Stimulated activated naive CD8-positive, alpha-beta T cell treated with anti-CD3 and anti-CD28 coated beads, Interleukin-15, amount 100 ng/mL, for 72 hours (primary cell): ENCODE measurements at regions not wholly inside any gene's neighbourhood (a gene's known extent, or its start where the extent isn't known, plus 50 kb on each side); places are given as distances from the start of the nearest gene placed in this dataset.
"Not testable (repeated sequence)": the region's sequence is repeated elsewhere in the genome, so short reads cannot be mapped to it uniquely, and the experiment has no call there.

Source experiments
- ATAC-seq: fragments of 150-1000 bp; cut with Tn5 transposase; 2 replicates; pipeline ENCODE4 v1.10.0; 2021; ENCODE audit warnings: mild to moderate bottlenecking, moderate library complexity
- DNase-seq, 2 donors: peaks; one replicate each; pipeline ENCODE4 v3.0.0; 2021 to 2022
- H3K27ac Mint-ChIP-seq, 2 donors: one replicate each; pipeline ENCODE4 v1.8.0; 2022; ENCODE audit warnings: mild to moderate bottlenecking in 2 of 2, mixed read lengths in 2 of 2, moderate library complexity in 2 of 2
- H3K27me3 Mint-ChIP-seq: one replicate; pipeline ENCODE4 v1.8.0; 2022; ENCODE audit warnings: mixed read lengths
- H3K4me1 Mint-ChIP-seq: one replicate; pipeline ENCODE4 v1.8.0; 2022; ENCODE audit warnings: mild to moderate bottlenecking, mixed read lengths
- H3K4me3 Mint-ChIP-seq, 2 donors: one replicate each; pipeline ENCODE4 v1.8.0; 2022; ENCODE audit warnings: mild to moderate bottlenecking in 2 of 2, mixed read lengths in 2 of 2, moderate library complexity in 1 of 2
- H3K9me3 Mint-ChIP-seq, 2 donors: one replicate each; pipeline ENCODE4 v1.8.0; 2022; ENCODE audit warnings: mixed read lengths in 2 of 2

- peaks cover 17 to 28% of the 10 kb centered on the region in 2 donors for H3K9me3 Mint-ChIP-seq
- not testable (repeated sequence) for H3K27ac Mint-ChIP-seq, DNase-seq, H3K27me3 Mint-ChIP-seq, ATAC-seq, H3K4me3 Mint-ChIP-seq, H3K4me1 Mint-ChIP-seq
Observed at GRCh38 chr9:103205881-103206585, 210.9 kb downstream of the CYLC2 start.

GRCh38 chr9:103210607-103211006 is 215.5 kb downstream of the CYLC2 start:
- H3K9me3 Mint-ChIP-seq = peaks cover 20 to 25% of the 10 kb centered on the region in 2 donors
- H3K4me3 Mint-ChIP-seq = no peak overlapping the region
- no peaks in the 10 kb centered on the region for H3K4me1 Mint-ChIP-seq
- DNase-seq = no peak
- ATAC-seq = no peak
- no peak overlapping the region for H3K27ac Mint-ChIP-seq
- H3K27me3 Mint-ChIP-seq = no peaks in the 10 kb centered on the region

- H3K27ac Mint-ChIP-seq = no peak overlapping the region
- ATAC-seq (no peak), DNase-seq (no peak)
- H3K4me1 Mint-ChIP-seq = no peaks in the 10 kb centered on the region
- H3K27me3 Mint-ChIP-seq = no peaks in the 10 kb centered on the region
- no peak overlapping the region for H3K4me3 Mint-ChIP-seq
- peaks cover 13 to 16% of the 10 kb centered on the region in 2 donors for H3K9me3 Mint-ChIP-seq
Observed at GRCh38 chr9:103215197-103215596, 220.1 kb downstream of the CYLC2 start.

GRCh38 chr9:103225702-103226646 is 230.8 kb downstream of the CYLC2 start:
- Mint-ChIP-seq H3K27me3 (no peaks in the 10 kb centered on the region), H3K27ac (no peak overlapping the region), H3K9me3 (no peaks in the 10 kb centered on the region), H3K4me3 (no peak overlapping the region), H3K4me1 (no peaks in the 10 kb centered on the region)
- DNase-seq = no peak
- ATAC-seq = no peak

- no peak for ATAC-seq
- no peaks in the 10 kb centered on the region for H3K9me3 Mint-ChIP-seq
- no peaks in the 10 kb centered on the region for H3K4me1 Mint-ChIP-seq
- no peaks in the 10 kb centered on the region for H3K27me3 Mint-ChIP-seq
- no peak for DNase-seq
- H3K4me3 Mint-ChIP-seq = no peak overlapping the region
- H3K27ac Mint-ChIP-seq = no peak overlapping the region
Observed at GRCh38 chr9:103226647-103227013, 231.5 kb downstream of the CYLC2 start.

GRCh38 chr9:103237571-103238109 is 242.5 kb downstream of the CYLC2 start:
- DNase-seq, H3K4me1 Mint-ChIP-seq, H3K27me3 Mint-ChIP-seq, H3K4me3 Mint-ChIP-seq, H3K27ac Mint-ChIP-seq, ATAC-seq: not testable (repeated sequence)
- peaks cover 14 to 26% of the 10 kb centered on the region in 2 donors for H3K9me3 Mint-ChIP-seq

- no peak overlapping the region for H3K27ac Mint-ChIP-seq
- ATAC-seq (no peak), DNase-seq (no peak)
- no peak overlapping the region for H3K4me3 Mint-ChIP-seq
- H3K9me3 Mint-ChIP-seq = peaks cover 8 to 12% of the 10 kb centered on the region in 2 donors
- no peaks in the 10 kb centered on the region for H3K27me3 Mint-ChIP-seq
- H3K4me1 Mint-ChIP-seq = no peaks in the 10 kb centered on the region
Observed at GRCh38 chr9:103242025-103242424, 246.9 kb downstream of the CYLC2 start.

GRCh38 chr9:103242486-103242885 is 247.4 kb downstream of the CYLC2 start:
- Mint-ChIP-seq H3K27me3 (no peaks in the 10 kb centered on the region), H3K4me3 (no peak overlapping the region), H3K9me3 (peaks cover 8 to 12% of the 10 kb centered on the region in 2 donors), H3K27ac (no peak overlapping the region), H3K4me1 (no peaks in the 10 kb centered on the region)
- DNase-seq (no peak), ATAC-seq (no peak)

- Mint-ChIP-seq H3K27me3 (no peaks in the 10 kb centered on the region), H3K27ac (no peak overlapping the region), H3K4me3 (no peak overlapping the region), H3K9me3 (peaks cover 8 to 12% of the 10 kb centered on the region in 2 donors), H3K4me1 (no peaks in the 10 kb centered on the region)
- no peak for ATAC-seq
- no peak for DNase-seq
Observed at GRCh38 chr9:103243553-103243952, 248.4 kb downstream of the CYLC2 start.

- Mint-ChIP-seq H3K9me3 (peaks cover 7 to 8% of the 10 kb centered on the region in 2 donors), H3K27me3 (no peaks in the 10 kb centered on the region), H3K4me1 (no peaks in the 10 kb centered on the region), H3K27ac (no peak overlapping the region), H3K4me3 (no peak overlapping the region)
- ATAC-seq (no peak), DNase-seq (no peak)
Observed at GRCh38 chr9:103245369-103245768, 250.2 kb downstream of the CYLC2 start.

- ATAC-seq (no peak), DNase-seq (no peak)
- H3K9me3 Mint-ChIP-seq = peaks cover 0 to 8% of the 10 kb centered on the region in 2 donors
- H3K27ac Mint-ChIP-seq = no peak overlapping the region
- H3K27me3 Mint-ChIP-seq = no peaks in the 10 kb centered on the region
- no peak overlapping the region for H3K4me3 Mint-ChIP-seq
- no peaks in the 10 kb centered on the region for H3K4me1 Mint-ChIP-seq
Observed at GRCh38 chr9:103261951-103262350, 266.8 kb downstream of the CYLC2 start.

GRCh38 chr9:103266064-103266463 is 270.9 kb downstream of the CYLC2 start:
- Mint-ChIP-seq H3K27ac (no peak overlapping the region), H3K9me3 (peaks cover under 1 to 5% of the 10 kb centered on the region in 2 donors), H3K4me3 (no peak overlapping the region), H3K27me3 (no peaks in the 10 kb centered on the region), H3K4me1 (no peaks in the 10 kb centered on the region)
- DNase-seq = no peak
- no peak for ATAC-seq

GRCh38 chr9:103277240-103277639 is 282.1 kb downstream of the CYLC2 start:
- H3K4me1 Mint-ChIP-seq = no peaks in the 10 kb centered on the region
- H3K9me3 Mint-ChIP-seq = peaks cover 7 to 10% of the 10 kb centered on the region in 2 donors
- H3K27ac Mint-ChIP-seq = no peak overlapping the region
- no peaks in the 10 kb centered on the region for H3K27me3 Mint-ChIP-seq
- DNase-seq (no peak), ATAC-seq (no peak)
- H3K4me3 Mint-ChIP-seq = no peak overlapping the region

GRCh38 chr9:103281126-103281525 is 286.0 kb downstream of the CYLC2 start:
- Mint-ChIP-seq H3K4me1 (no peaks in the 10 kb centered on the region), H3K4me3 (no peak overlapping the region), H3K27me3 (no peaks in the 10 kb centered on the region), H3K27ac (no peak overlapping the region), H3K9me3 (no peaks in the 10 kb centered on the region)
- ATAC-seq (no peak), DNase-seq (no peak)

GRCh38 chr9:103287361-103287760 is 292.2 kb downstream of the CYLC2 start:
- no peaks in the 10 kb centered on the region for H3K27me3 Mint-ChIP-seq

GRCh38 chr9:103296189-103296588 is 301.1 kb downstream of the CYLC2 start:
- H3K4me3 Mint-ChIP-seq = no peak overlapping the region
- no peaks in the 10 kb centered on the region for H3K4me1 Mint-ChIP-seq
- no peak overlapping the region for H3K27ac Mint-ChIP-seq
- ATAC-seq = no peak
- H3K9me3 Mint-ChIP-seq = peaks cover 5 to 8% of the 10 kb centered on the region in 2 donors
- H3K27me3 Mint-ChIP-seq = no peaks in the 10 kb centered on the region
- DNase-seq = no peak

More at GRCh38 chr9:103287361-103287760, 292.2 kb downstream of the CYLC2 start:
- no peak for ATAC-seq
- H3K27ac Mint-ChIP-seq = no peak overlapping the region
- no peaks in the 10 kb centered on the region for H3K4me1 Mint-ChIP-seq
- H3K9me3 Mint-ChIP-seq = peaks cover 6 to 16% of the 10 kb centered on the region in 2 donors
- DNase-seq = no peak
- no peak overlapping the region for H3K4me3 Mint-ChIP-seq
